KOPT-K1 (cell line): ENCODE measurements at regions not wholly inside any gene's neighbourhood (a gene's known extent, or its start where the extent isn't known, plus 50 kb on each side); places are given as distances from the start of the nearest gene placed in this dataset.

Experiments used
- H3K27ac ChIP-seq: fragments of 200-600 bp; sonication (generic); 2 replicates; pipeline ENCODE4 v1.5.1; 2016; ENCODE audit warnings: antibody characterized with exemption, mild to moderate bottlenecking, low read depth, low read length; ENCODE audit not compliant: poor library complexity, severe bottlenecking
- H3K36me3 ChIP-seq: fragments of 200-600 bp; sonication (generic); 2 replicates; pipeline ENCODE4 v1.5.1; 2017; ENCODE audit warnings: antibody characterized with exemption, mild to moderate bottlenecking, low read length, moderate library complexity; ENCODE audit not compliant: insufficient read depth
- H3K9me3 ChIP-seq: fragments of 200-600 bp; sonication (generic); 2 replicates; pipeline ENCODE4 v1.5.1; 2017; ENCODE audit warnings: antibody characterized with exemption, low read length, mild to moderate bottlenecking; ENCODE audit not compliant: insufficient read depth, poor library complexity, severe bottlenecking

- no peak overlapping the region for H3K27ac ChIP-seq
- no peaks in the 10 kb centered on the region for H3K9me3 ChIP-seq
- no peaks in the 10 kb centered on the region for H3K36me3 ChIP-seq
Measured at GRCh38 chr7:155360495-155361345, 63.0 kb downstream of the INSIG1 start.

- Histone ChIP-seq H3K9me3 (no peaks in the 10 kb centered on the region), H3K36me3 (no peaks in the 10 kb centered on the region), H3K27ac (no peak overlapping the region)
Measured at GRCh38 chr7:155361346-155361680, 63.6 kb downstream of the INSIG1 start.

- Histone ChIP-seq H3K27ac (no peak overlapping the region), H3K36me3 (no peaks in the 10 kb centered on the region)
Measured at GRCh38 chr7:155361947-155362346, 64.3 kb downstream of the INSIG1 start.

GRCh38 chr7:155362380-155363145 lies 64.9 kb downstream of the INSIG1 start:
- H3K27ac ChIP-seq, result no peak overlapping the region

More at GRCh38 chr7:155361947-155362346, 64.3 kb downstream of the INSIG1 start:
- no peaks in the 10 kb centered on the region for H3K9me3 ChIP-seq

GRCh38 chr7:155363146-155363539 lies 65.5 kb downstream of the INSIG1 start:
- Histone ChIP-seq H3K27ac (peak overlapping the region; percentile 54), H3K36me3 (no peaks in the 10 kb centered on the region), H3K9me3 (no peaks in the 10 kb centered on the region)

More at GRCh38 chr7:155362380-155363145, 64.9 kb downstream of the INSIG1 start:
- Histone ChIP-seq H3K36me3 (no peaks in the 10 kb centered on the region), H3K9me3 (no peaks in the 10 kb centered on the region)

- H3K9me3 ChIP-seq, result no peaks in the 10 kb centered on the region
- H3K36me3 ChIP-seq, result no peaks in the 10 kb centered on the region
- peak overlapping the region; percentile 54 for H3K27ac ChIP-seq
Measured at GRCh38 chr7:155363852-155364600, 66.3 kb downstream of the INSIG1 start.

- Histone ChIP-seq H3K27ac (no peak overlapping the region), H3K36me3 (no peaks in the 10 kb centered on the region), H3K9me3 (no peaks in the 10 kb centered on the region)
Measured at GRCh38 chr7:155365146-155365874, 67.6 kb downstream of the INSIG1 start.

- Histone ChIP-seq H3K9me3 (peaks cover 29% of the 10 kb centered on the region), H3K27ac (no peak overlapping the region)
Measured at GRCh38 chr7:155368894-155369600, 71.4 kb downstream of the INSIG1 start.

GRCh38 chr7:155369766-155370165 lies 72.1 kb downstream of the INSIG1 start:
- no peaks in the 10 kb centered on the region for H3K36me3 ChIP-seq
- peaks cover 36% of the 10 kb centered on the region for H3K9me3 ChIP-seq
- no peak overlapping the region for H3K27ac ChIP-seq

More at GRCh38 chr7:155368894-155369600, 71.4 kb downstream of the INSIG1 start:
- H3K36me3 ChIP-seq, result no peaks in the 10 kb centered on the region

GRCh38 chr7:155371331-155371883 lies 73.7 kb downstream of the INSIG1 start:
- Histone ChIP-seq H3K36me3 (no peaks in the 10 kb centered on the region), H3K27ac (no peak overlapping the region), H3K9me3 (peaks cover 41% of the 10 kb centered on the region)

GRCh38 chr7:155371884-155372781 lies 74.5 kb downstream of the INSIG1 start:
- Histone ChIP-seq H3K9me3 (peaks cover 41% of the 10 kb centered on the region), H3K36me3 (no peaks in the 10 kb centered on the region), H3K27ac (no peak overlapping the region)

GRCh38 chr7:155372782-155373358 lies 75.2 kb downstream of the INSIG1 start:
- Histone ChIP-seq H3K9me3 (peaks cover 41% of the 10 kb centered on the region), H3K27ac (no peak overlapping the region), H3K36me3 (no peaks in the 10 kb centered on the region)
